H1 (cell line): ENCODE measurements at regions not wholly inside any gene's neighbourhood (a gene's known extent, or its start where the extent isn't known, plus 50 kb on each side); places are given as distances from the start of the nearest gene placed in this dataset.

Experiments
- KDM4A ChIP-seq: IDR thresholded peaks from one replicate; pipeline ENCODE4 v1.7.1; 2012; ENCODE audit warnings: low read depth, mild to moderate bottlenecking, moderate library complexity, low read length, inconsistent platforms; ENCODE audit not compliant: severe bottlenecking
- NANOG ChIP-seq: IDR thresholded peaks from 2 replicates; pipeline ENCODE4 v1.6.1; 2011; ENCODE audit warnings: low read length, low read depth, mild to moderate bottlenecking, inconsistent platforms; ENCODE audit not compliant: insufficient read depth, poor library complexity, severe bottlenecking
- RNF2 ChIP-seq: fragments of 200-900, 300-1000 bp; sonication (generic); IDR thresholded peaks from 2 replicates; pipeline ENCODE4 v1.7.1; 2016; ENCODE audit warnings: borderline replicate concordance, low read depth, mild to moderate bottlenecking, antibody characterized with exemption, low read length; ENCODE audit not compliant: poor library complexity, severe bottlenecking; ENCODE audit errors: missing control alignments
- SP2 ChIP-seq: IDR thresholded peaks from 2 replicates; pipeline ENCODE4 v1.6.1; 2012; ENCODE audit warnings: mild to moderate bottlenecking, low read length, inconsistent platforms

- TF ChIP-seq KDM4A (no peak), RNF2 (no peak), SP2 (no peak), NANOG (no peak)
These were observed 130.0 kb upstream of the NTM start (continued) for GRCh38 chr11:131240421-131240820.
